ENCODE measurements at regions not wholly inside any gene's neighbourhood (a gene's known extent, or its start where the extent isn't known, plus 50 kb on each side); places are given as distances from the start of the nearest gene placed in this dataset.

DNA sequence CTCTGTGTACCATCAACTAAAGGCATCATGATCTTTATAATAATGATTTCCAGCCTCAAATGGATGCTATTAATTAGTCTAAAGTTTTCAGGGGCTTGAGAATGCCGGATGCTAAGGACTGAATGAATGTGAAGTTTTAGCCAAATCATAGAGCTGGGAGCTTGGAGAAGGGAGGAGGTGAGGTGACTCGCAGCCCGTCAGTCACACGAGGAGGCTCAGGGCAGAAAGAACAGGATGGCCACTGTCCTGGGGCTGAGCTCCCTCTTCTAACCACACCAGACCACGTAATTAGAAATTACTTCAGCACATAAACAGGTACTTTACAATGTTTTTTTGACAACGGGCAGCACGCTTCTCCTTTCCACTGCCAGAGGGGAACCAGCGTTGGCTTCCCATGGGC lies 222.6 kb downstream of the NPR3 start:
- Histone ChIP-seq H3K9ac (no peak overlapping the region), H3K79me2 (ENCODE audit: insufficient read depth, low read depth) (no peaks in the 10 kb centered on the region), H3K27ac (no peak overlapping the region), H3K4me3 (IDR thresholded peaks at IDR 0.05; ENCODE audit: insufficient read depth, low read depth, low read length) (no peak overlapping the region), H2AFZ (ENCODE audit: low read depth) (no peak overlapping the region), H4K20me1 (ENCODE audit: insufficient read depth) (no peaks in the 10 kb centered on the region), H3K4me1 (ENCODE audit: low read depth, poor library complexity, severe bottlenecking) (no peaks in the 10 kb centered on the region), H3K36me3 (ENCODE audit: insufficient read depth) (no peaks in the 10 kb centered on the region), H3K4me2 (no peak overlapping the region), H3K27me3 (ENCODE audit: insufficient read depth, low read depth) (no peaks in the 10 kb centered on the region)
- TF ChIP-seq, protein P1, sequence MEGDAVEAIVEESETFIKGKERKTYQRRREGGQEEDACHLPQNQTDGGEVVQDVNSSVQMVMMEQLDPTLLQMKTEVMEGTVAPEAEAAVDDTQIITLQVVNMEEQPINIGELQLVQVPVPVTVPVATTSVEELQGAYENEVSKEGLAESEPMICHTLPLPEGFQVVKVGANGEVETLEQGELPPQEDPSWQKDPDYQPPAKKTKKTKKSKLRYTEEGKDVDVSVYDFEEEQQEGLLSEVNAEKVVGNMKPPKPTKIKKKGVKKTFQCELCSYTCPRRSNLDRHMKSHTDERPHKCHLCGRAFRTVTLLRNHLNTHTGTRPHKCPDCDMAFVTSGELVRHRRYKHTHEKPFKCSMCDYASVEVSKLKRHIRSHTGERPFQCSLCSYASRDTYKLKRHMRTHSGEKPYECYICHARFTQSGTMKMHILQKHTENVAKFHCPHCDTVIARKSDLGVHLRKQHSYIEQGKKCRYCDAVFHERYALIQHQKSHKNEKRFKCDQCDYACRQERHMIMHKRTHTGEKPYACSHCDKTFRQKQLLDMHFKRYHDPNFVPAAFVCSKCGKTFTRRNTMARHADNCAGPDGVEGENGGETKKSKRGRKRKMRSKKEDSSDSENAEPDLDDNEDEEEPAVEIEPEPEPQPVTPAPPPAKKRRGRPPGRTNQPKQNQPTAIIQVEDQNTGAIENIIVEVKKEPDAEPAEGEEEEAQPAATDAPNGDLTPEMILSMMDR (conservative IDR thresholded peaks at IDR 0.05; ENCODE audit: low read depth, low read length), result no peak

DNA sequence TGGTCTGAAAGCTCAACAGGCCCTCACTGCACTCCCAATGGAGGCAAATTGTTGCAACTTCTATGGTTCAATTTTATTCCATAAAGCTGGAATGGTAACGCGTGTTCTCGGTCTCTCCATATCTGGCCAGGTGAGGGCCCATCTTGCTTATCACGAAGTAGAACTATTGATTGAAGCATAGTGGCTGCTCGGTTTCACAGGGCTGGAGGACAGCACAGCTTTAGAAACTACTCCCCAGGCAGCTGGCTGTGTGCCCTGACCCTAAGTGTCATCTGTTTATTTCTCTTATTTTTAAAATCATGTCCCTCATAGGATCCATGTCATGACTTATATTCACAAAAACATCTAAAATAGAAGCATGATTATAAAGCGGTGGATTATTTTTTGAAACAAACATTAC lies 223.4 kb downstream of the NPR3 start:
- Histone ChIP-seq H3K4me3 (IDR thresholded peaks at IDR 0.05; ENCODE audit: insufficient read depth, low read depth, low read length) (no peak overlapping the region), H3K27ac (no peak overlapping the region), H4K20me1 (ENCODE audit: insufficient read depth) (no peaks in the 10 kb centered on the region), H3K36me3 (ENCODE audit: insufficient read depth) (no peaks in the 10 kb centered on the region), H3K79me2 (ENCODE audit: insufficient read depth, low read depth) (no peaks in the 10 kb centered on the region), H3K9ac (no peak overlapping the region), H3K4me1 (ENCODE audit: low read depth, poor library complexity, severe bottlenecking) (no peaks in the 10 kb centered on the region), H2AFZ (ENCODE audit: low read depth) (no peak overlapping the region), H3K4me2 (no peak overlapping the region), H3K27me3 (ENCODE audit: insufficient read depth, low read depth) (no peaks in the 10 kb centered on the region)
- TF ChIP-seq, protein P1 (conservative IDR thresholded peaks at IDR 0.05; ENCODE audit: low read depth, low read length), result no peak

DNA sequence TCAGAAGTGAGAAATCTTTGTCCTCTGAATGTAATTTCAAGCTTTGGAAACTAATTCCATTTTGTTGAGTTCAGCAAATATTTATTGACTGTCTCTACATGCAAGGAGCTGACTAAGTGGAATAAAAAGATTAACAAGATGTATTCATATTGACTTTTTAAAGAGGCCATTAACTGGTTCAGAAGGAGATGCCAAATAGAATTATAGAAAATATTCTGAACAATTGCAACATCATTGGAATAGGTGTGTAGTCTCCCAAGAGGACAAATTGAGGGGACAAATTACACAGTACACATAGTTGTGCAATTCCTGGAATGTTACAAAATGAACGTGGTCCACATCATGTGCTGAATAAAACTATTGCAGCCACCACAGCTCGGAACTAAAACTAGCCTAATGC lies 224.2 kb downstream of the NPR3 start:
- H3K36me3 ChIP-seq (ENCODE audit: insufficient read depth), result no peaks in the 10 kb centered on the region
- H2AFZ ChIP-seq (ENCODE audit: low read depth), result no peak overlapping the region
- TF ChIP-seq, protein P1 (conservative IDR thresholded peaks at IDR 0.05; ENCODE audit: low read depth, low read length), result no peak
- no peak overlapping the region for H3K4me3 ChIP-seq (IDR thresholded peaks at IDR 0.05; ENCODE audit: insufficient read depth, low read depth, low read length)
- H4K20me1 ChIP-seq (ENCODE audit: insufficient read depth), result no peaks in the 10 kb centered on the region
- H3K79me2 ChIP-seq (ENCODE audit: insufficient read depth, low read depth), result no peaks in the 10 kb centered on the region
- H3K27me3 ChIP-seq (ENCODE audit: insufficient read depth, low read depth), result no peaks in the 10 kb centered on the region
- no peak overlapping the region for H3K4me2 ChIP-seq
- no peak overlapping the region for H3K9ac ChIP-seq
- no peak overlapping the region for H3K27ac ChIP-seq
- no peaks in the 10 kb centered on the region for H3K4me1 ChIP-seq (ENCODE audit: low read depth, poor library complexity, severe bottlenecking)

DNA sequence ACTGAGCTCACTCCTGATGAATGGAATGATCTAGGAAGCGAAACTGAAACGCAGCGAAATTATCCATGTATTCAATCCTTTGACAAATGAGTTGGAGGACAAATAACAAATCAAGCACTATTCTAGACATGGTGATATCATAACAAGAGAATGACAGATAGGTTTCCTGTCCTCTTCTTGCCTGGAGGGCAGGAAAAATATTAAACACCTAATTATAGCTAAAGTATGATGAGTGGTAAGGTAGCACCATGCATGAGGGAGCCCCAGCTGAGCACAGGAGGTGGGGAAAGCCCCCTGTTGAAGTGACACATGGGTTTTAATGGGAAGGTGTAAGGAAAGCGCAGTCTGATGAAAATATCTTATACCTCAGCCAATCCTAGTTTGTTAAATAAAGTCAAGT lies 225.2 kb downstream of the NPR3 start:
- no peaks in the 10 kb centered on the region for H3K27me3 ChIP-seq (ENCODE audit: insufficient read depth, low read depth)
- H3K27ac ChIP-seq, result no peak overlapping the region
- no peak overlapping the region for H2AFZ ChIP-seq (ENCODE audit: low read depth)
- H3K4me1 ChIP-seq (ENCODE audit: low read depth, poor library complexity, severe bottlenecking), result no peaks in the 10 kb centered on the region
- H3K79me2 ChIP-seq (ENCODE audit: insufficient read depth, low read depth), result no peaks in the 10 kb centered on the region
- TF ChIP-seq, protein P1 (conservative IDR thresholded peaks at IDR 0.05; ENCODE audit: low read depth, low read length), result no peak
- H3K4me2 ChIP-seq, result no peak overlapping the region
- H3K4me3 ChIP-seq (IDR thresholded peaks at IDR 0.05; ENCODE audit: insufficient read depth, low read depth, low read length), result no peak overlapping the region
- H4K20me1 ChIP-seq (ENCODE audit: insufficient read depth), result no peaks in the 10 kb centered on the region
- no peak overlapping the region for H3K9ac ChIP-seq
- no peaks in the 10 kb centered on the region for H3K36me3 ChIP-seq (ENCODE audit: insufficient read depth)

Data from KMS-11 (cell line).